ENCODE measurements at regions not wholly inside any gene's neighbourhood (a gene's known extent, or its start where the extent isn't known, plus 50 kb on each side); places are given as distances from the start of the nearest gene placed in this dataset.
"Not testable (repeated sequence)": the region's sequence is repeated elsewhere in the genome, so short reads cannot be mapped to it uniquely, and the experiment has no call there.

- peaks cover 67% of the 10 kb centered on the region for H3K27me3 ChIP-seq (ENCODE audit: control insufficient read depth, insufficient read depth, low read length)
- no peaks in the 10 kb centered on the region for H3K9me3 ChIP-seq (ENCODE audit: control insufficient read depth, low read length)
- H3K9ac ChIP-seq (ENCODE audit: low read length) = no peak overlapping the region
- no peaks in the 10 kb centered on the region for H3K4me1 ChIP-seq (ENCODE audit: control insufficient read depth, insufficient read depth, low read length)
- no peak overlapping the region for H3K4me3 ChIP-seq (ENCODE audit: low read length)
- H3K36me3 ChIP-seq (ENCODE audit: control insufficient read depth, insufficient read depth, low read length) = no peaks in the 10 kb centered on the region
These were observed 95.1 kb downstream of the ANXA2R start for GRCh38 chr5:42944989-42945388.

DNA sequence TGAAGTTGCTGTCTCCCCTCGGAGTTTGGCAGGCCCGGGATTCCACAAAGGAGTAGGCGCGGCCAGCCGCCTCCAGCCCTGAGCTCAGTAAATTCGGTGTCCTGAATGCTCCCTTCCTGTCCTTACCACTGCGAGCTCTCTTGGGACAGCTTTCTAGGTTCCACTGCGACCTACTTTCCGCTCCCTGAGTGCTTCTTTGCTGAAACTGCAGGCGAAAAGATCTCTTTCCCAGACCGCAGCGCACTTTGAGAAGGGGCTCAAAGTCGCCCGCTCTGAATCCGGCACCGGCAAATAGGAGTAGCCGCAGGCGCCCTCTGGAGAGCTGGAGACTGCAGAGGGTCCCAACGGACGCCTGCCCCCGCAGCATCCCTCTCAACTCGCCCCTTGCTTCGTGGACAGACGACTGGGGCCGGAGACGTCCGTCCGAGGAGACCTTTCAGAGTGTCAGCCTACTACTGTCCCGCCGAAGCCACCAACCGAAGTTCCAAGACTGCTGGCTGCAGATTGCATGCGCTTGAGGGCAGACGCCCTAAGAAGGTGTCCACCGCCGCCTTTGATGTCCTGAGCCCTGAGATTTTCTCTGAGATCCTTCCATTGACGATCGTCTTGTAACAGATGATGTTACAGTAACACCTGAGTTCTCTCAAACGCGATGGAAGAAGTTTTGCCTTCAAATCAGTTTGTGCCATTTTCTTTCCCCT lies 96.0 kb downstream of the ANXA2R start:
- no peaks in the 10 kb centered on the region for H3K9me3 ChIP-seq (ENCODE audit: control insufficient read depth, low read length)
- H3K27me3 ChIP-seq (ENCODE audit: control insufficient read depth, insufficient read depth, low read length) = peaks cover 58% of the 10 kb centered on the region
- no peaks in the 10 kb centered on the region for H3K4me1 ChIP-seq (ENCODE audit: control insufficient read depth, insufficient read depth, low read length)
- no peak overlapping the region for H3K9ac ChIP-seq (ENCODE audit: low read length)
- no peaks in the 10 kb centered on the region for H3K36me3 ChIP-seq (ENCODE audit: control insufficient read depth, insufficient read depth, low read length)
- H3K4me3 ChIP-seq (ENCODE audit: low read length) = no peak overlapping the region

GRCh38 chr5:42940853-42941252 lies 99.3 kb downstream of the ANXA2R start:
- Histone ChIP-seq H3K9me3 (ENCODE audit: control insufficient read depth, low read length) (no peaks in the 10 kb centered on the region), H3K9ac (ENCODE audit: low read length) (no peak overlapping the region), H3K4me3 (ENCODE audit: low read length) (no peak overlapping the region), H3K36me3 (ENCODE audit: control insufficient read depth, insufficient read depth, low read length) (no peaks in the 10 kb centered on the region), H3K4me1 (ENCODE audit: control insufficient read depth, insufficient read depth, low read length) (no peaks in the 10 kb centered on the region), H3K27me3 (ENCODE audit: control insufficient read depth, insufficient read depth, low read length) (peaks cover 39% of the 10 kb centered on the region)

DNA sequence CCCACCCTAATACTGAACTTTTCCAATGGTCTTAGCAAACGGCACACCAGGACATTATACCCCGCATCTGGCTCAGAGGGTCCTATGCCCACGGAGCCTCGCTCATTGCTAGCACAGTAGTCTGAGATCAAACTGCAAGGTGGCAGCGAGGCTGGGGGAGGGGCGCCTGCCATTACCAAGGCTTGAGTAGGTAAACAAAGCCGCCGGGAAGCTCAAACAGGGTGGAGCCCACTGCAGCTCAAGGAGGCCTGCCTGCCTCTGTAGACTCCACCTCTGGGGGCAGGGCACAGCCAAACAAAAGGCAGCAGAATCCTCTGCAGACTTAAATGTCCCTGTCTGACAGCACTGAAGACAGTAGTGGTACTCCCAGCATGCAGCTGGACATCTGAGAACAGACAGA lies 108.1 kb downstream of the ANXA2R start:
- H3K9ac ChIP-seq (ENCODE audit: low read length); H3K4me1 ChIP-seq (ENCODE audit: control insufficient read depth, insufficient read depth, low read length); H3K9me3 ChIP-seq (ENCODE audit: control insufficient read depth, low read length); H3K27me3 ChIP-seq (ENCODE audit: control insufficient read depth, insufficient read depth, low read length); H3K4me3 ChIP-seq (ENCODE audit: low read length); H3K36me3 ChIP-seq (ENCODE audit: control insufficient read depth, insufficient read depth, low read length): not testable (repeated sequence)

GRCh38 chr5:42931451-42931850 lies 108.7 kb downstream of the ANXA2R start:
- not testable (repeated sequence) for H3K36me3 ChIP-seq (ENCODE audit: control insufficient read depth, insufficient read depth, low read length); H3K9ac ChIP-seq (ENCODE audit: low read length)

GRCh38 chr5:42930934-42931333 lies 109.2 kb downstream of the ANXA2R start:
- H3K9ac ChIP-seq (ENCODE audit: low read length) = no peak overlapping the region
- H3K4me3 ChIP-seq (ENCODE audit: low read length) = no peak overlapping the region
- H3K27me3 ChIP-seq (ENCODE audit: control insufficient read depth, insufficient read depth, low read length) = peaks cover 3% of the 10 kb centered on the region
- H3K36me3 ChIP-seq (ENCODE audit: control insufficient read depth, insufficient read depth, low read length) = no peaks in the 10 kb centered on the region
- no peaks in the 10 kb centered on the region for H3K4me1 ChIP-seq (ENCODE audit: control insufficient read depth, insufficient read depth, low read length)
- no peaks in the 10 kb centered on the region for H3K9me3 ChIP-seq (ENCODE audit: control insufficient read depth, low read length)

More at GRCh38 chr5:42931451-42931850, 108.7 kb downstream of the ANXA2R start:
- not testable (repeated sequence) for H3K9me3 ChIP-seq (ENCODE audit: control insufficient read depth, low read length); H3K4me1 ChIP-seq (ENCODE audit: control insufficient read depth, insufficient read depth, low read length); H3K4me3 ChIP-seq (ENCODE audit: low read length); H3K27me3 ChIP-seq (ENCODE audit: control insufficient read depth, insufficient read depth, low read length)

- Histone ChIP-seq H3K4me3 (ENCODE audit: low read length) (no peak overlapping the region), H3K9ac (ENCODE audit: low read length) (no peak overlapping the region), H3K36me3 (ENCODE audit: control insufficient read depth, insufficient read depth, low read length) (no peaks in the 10 kb centered on the region), H3K4me1 (ENCODE audit: control insufficient read depth, insufficient read depth, low read length) (no peaks in the 10 kb centered on the region), H3K9me3 (ENCODE audit: control insufficient read depth, low read length) (no peaks in the 10 kb centered on the region), H3K27me3 (ENCODE audit: control insufficient read depth, insufficient read depth, low read length) (peaks cover 9% of the 10 kb centered on the region)
These were observed 110.2 kb downstream of the ANXA2R start for GRCh38 chr5:42929871-42930270.

DNA sequence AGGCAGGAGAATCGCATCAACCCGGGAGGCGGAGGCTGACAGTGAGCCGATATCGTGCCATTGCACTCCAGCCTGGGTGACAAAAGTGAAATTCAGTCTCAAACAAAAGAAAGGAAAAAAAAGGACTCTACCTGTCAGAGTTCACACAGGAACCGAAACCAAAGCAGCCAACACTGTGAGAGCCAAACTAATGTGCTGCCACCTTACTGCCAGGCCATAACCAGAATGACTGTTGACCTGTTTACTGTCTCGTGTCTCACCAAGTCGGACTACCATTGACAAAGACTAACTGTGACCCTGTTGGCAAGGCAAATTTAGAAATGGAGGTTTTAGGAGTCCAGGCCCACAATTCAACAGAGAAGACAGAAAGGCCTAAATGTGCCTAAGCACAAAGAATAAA lies 112.4 kb downstream of the ANXA2R start:
- Histone ChIP-seq H3K36me3 (ENCODE audit: control insufficient read depth, insufficient read depth, low read length) (no peaks in the 10 kb centered on the region), H3K4me1 (ENCODE audit: control insufficient read depth, insufficient read depth, low read length) (no peaks in the 10 kb centered on the region), H3K27me3 (ENCODE audit: control insufficient read depth, insufficient read depth, low read length) (peaks cover 24% of the 10 kb centered on the region), H3K9me3 (ENCODE audit: control insufficient read depth, low read length) (no peaks in the 10 kb centered on the region), H3K4me3 (ENCODE audit: low read length) (no peak overlapping the region), H3K9ac (ENCODE audit: low read length) (no peak overlapping the region)

GRCh38 chr5:42924686-42925085 lies 113.0 kb upstream of the SELENOP start:
- H3K4me1 ChIP-seq (ENCODE audit: control insufficient read depth, insufficient read depth, low read length) = no peaks in the 10 kb centered on the region

GRCh38 chr5:42924226-42924625 lies 112.5 kb upstream of the SELENOP start:
- no peak overlapping the region for H3K9ac ChIP-seq (ENCODE audit: low read length)
- H3K27me3 ChIP-seq (ENCODE audit: control insufficient read depth, insufficient read depth, low read length) = peaks cover 24% of the 10 kb centered on the region
- H3K36me3 ChIP-seq (ENCODE audit: control insufficient read depth, insufficient read depth, low read length) = no peaks in the 10 kb centered on the region
- H3K4me1 ChIP-seq (ENCODE audit: control insufficient read depth, insufficient read depth, low read length) = no peaks in the 10 kb centered on the region
- no peak overlapping the region for H3K4me3 ChIP-seq (ENCODE audit: low read length)
- no peaks in the 10 kb centered on the region for H3K9me3 ChIP-seq (ENCODE audit: control insufficient read depth, low read length)

More at GRCh38 chr5:42924686-42925085, 113.0 kb upstream of the SELENOP start:
- no peaks in the 10 kb centered on the region for H3K36me3 ChIP-seq (ENCODE audit: control insufficient read depth, insufficient read depth, low read length)
- no peak overlapping the region for H3K4me3 ChIP-seq (ENCODE audit: low read length)
- peaks cover 24% of the 10 kb centered on the region for H3K27me3 ChIP-seq (ENCODE audit: control insufficient read depth, insufficient read depth, low read length)
- H3K9ac ChIP-seq (ENCODE audit: low read length) = no peak overlapping the region
- H3K9me3 ChIP-seq (ENCODE audit: control insufficient read depth, low read length) = no peaks in the 10 kb centered on the region

GRCh38 chr5:42923710-42924109 lies 112.0 kb upstream of the SELENOP start:
- Histone ChIP-seq H3K27me3 (ENCODE audit: control insufficient read depth, insufficient read depth, low read length) (peaks cover 24% of the 10 kb centered on the region), H3K36me3 (ENCODE audit: control insufficient read depth, insufficient read depth, low read length) (no peaks in the 10 kb centered on the region), H3K4me1 (ENCODE audit: control insufficient read depth, insufficient read depth, low read length) (no peaks in the 10 kb centered on the region), H3K4me3 (ENCODE audit: low read length) (no peak overlapping the region), H3K9ac (ENCODE audit: low read length) (no peak overlapping the region), H3K9me3 (ENCODE audit: control insufficient read depth, low read length) (no peaks in the 10 kb centered on the region)

GRCh38 chr5:42919600-42919999 lies 107.9 kb upstream of the SELENOP start:
- H3K27me3 ChIP-seq (ENCODE audit: control insufficient read depth, insufficient read depth, low read length) = peaks cover 12% of the 10 kb centered on the region
- H3K36me3 ChIP-seq (ENCODE audit: control insufficient read depth, insufficient read depth, low read length) = no peaks in the 10 kb centered on the region
- H3K9ac ChIP-seq (ENCODE audit: low read length) = no peak overlapping the region
- no peaks in the 10 kb centered on the region for H3K9me3 ChIP-seq (ENCODE audit: control insufficient read depth, low read length)
- H3K4me3 ChIP-seq (ENCODE audit: low read length) = no peak overlapping the region
- H3K4me1 ChIP-seq (ENCODE audit: control insufficient read depth, insufficient read depth, low read length) = no peaks in the 10 kb centered on the region
